ENCODE measurements at regions not wholly inside any gene's neighbourhood (a gene's known extent, or its start where the extent isn't known, plus 50 kb on each side); places are given as distances from the start of the nearest gene placed in this dataset.

- no peak for TF ChIP-seq POLR2A (IDR thresholded peaks at IDR 0.05; ENCODE audit: low read length)
- TF ChIP-seq GATA1 (IDR thresholded peaks at IDR 0.05; ENCODE audit: low read depth, low read length), result no peak
Measured at GRCh38 chr4:29653221-29653620, 1066.9 kb upstream of the PCDH7 start.
